ENCODE measurements at regions not wholly inside any gene's neighbourhood (a gene's known extent, or its start where the extent isn't known, plus 50 kb on each side); places are given as distances from the start of the nearest gene placed in this dataset.

GRCh38 chr10:9833942-9834341 is 1183.7 kb upstream of the CELF2 start:
- H3K27ac ChIP-seq, result no peak overlapping the region
- peaks cover 0 to 4% of the 10 kb centered on the region in 2 donors for H3K9me3 ChIP-seq
- H3K27me3 ChIP-seq, result no peaks in the 10 kb centered on the region
- no peaks in the 10 kb centered on the region for H3K4me1 ChIP-seq
- H3K4me3 ChIP-seq, result no peak overlapping the region
- no peaks in the 10 kb centered on the region for H3K36me3 ChIP-seq
- TF ChIP-seq CTCF (IDR thresholded peaks at IDR 0.05), result no peak
- no peak for DNase-seq (ENCODE audit: low spot score)

DNA sequence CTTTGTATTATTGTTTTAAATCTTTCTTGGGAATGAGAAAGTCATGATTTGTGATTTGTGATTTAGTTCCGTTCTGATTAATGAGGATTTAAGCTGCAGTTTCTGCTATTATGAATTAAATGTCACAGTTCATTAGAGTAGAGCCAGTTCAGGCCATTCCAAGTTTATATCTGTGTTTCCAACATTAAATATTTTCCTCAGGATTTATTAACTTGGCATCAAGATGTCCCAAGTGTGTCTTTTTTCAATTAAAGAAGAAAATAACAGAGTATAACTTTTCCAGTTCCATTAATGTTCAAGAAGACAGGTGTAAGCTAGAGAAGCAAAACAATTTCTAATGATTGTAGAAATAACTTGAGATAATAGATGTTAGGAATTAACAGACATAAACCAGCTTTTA is 1183.2 kb upstream of the CELF2 start:
- peaks cover 0 to 5% of the 10 kb centered on the region in 2 donors for H3K9me3 ChIP-seq
- no peak overlapping the region for H3K27ac ChIP-seq
- H3K4me1 ChIP-seq, result no peaks in the 10 kb centered on the region
- no peak for TF ChIP-seq CTCF (IDR thresholded peaks at IDR 0.05)
- no peaks in the 10 kb centered on the region for H3K27me3 ChIP-seq
- H3K4me3 ChIP-seq, result no peak overlapping the region
- no peak for DNase-seq (ENCODE audit: low spot score)
- no peaks in the 10 kb centered on the region for H3K36me3 ChIP-seq

DNA sequence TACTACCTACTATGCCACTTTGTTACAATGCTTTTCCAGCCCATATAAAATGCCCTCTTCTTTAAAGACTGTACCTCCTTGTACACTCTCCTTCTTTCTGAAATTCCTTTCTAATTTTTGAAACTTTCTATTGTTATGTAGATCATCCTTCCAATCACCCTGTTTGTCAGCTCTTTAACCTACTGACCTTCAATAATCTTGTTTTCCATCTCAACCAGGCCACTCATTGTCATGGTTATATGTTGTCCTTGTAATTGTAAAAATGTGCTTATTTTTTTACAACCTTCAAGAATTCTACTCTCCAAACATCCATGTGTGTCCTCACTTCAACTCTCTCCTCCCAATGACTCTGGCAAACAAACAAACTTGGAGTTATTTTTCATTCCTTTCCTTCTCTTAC is 1172.6 kb upstream of the CELF2 start:
- no peaks in the 10 kb centered on the region for H3K9me3 ChIP-seq
- DNase-seq (ENCODE audit: low spot score), result no peak
- no peak for TF ChIP-seq CTCF (IDR thresholded peaks at IDR 0.05)

DNA sequence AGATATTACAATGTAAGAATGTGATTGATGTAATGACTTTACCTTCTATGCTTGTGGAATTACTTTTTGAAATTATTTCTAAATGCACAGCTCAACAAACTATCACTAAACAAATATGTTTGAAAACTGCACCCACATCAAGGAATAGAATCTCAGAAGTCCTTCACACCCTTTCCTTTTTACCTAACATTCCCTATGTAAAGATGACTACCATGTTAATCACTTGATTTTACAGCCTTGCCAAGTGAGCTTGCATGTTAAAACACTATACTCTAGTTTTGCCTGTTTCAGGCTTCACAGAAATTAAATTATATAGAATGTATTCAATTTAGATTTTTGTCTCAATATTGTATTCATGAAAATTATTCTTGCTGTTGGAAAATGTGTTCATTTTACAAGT is 1169.4 kb upstream of the CELF2 start:
- no peak for TF ChIP-seq CTCF (IDR thresholded peaks at IDR 0.05)
- DNase-seq (ENCODE audit: low spot score), result no peak
- Histone ChIP-seq H3K27me3 (no peaks in the 10 kb centered on the region), H3K36me3 (no peaks in the 10 kb centered on the region), H3K27ac (no peak overlapping the region), H3K4me3 (no peak overlapping the region), H3K4me1 (no peaks in the 10 kb centered on the region), H3K9me3 (peaks cover 0 to 18% of the 10 kb centered on the region in 2 donors)

More for the DNA sequence above, 1172.6 kb upstream of the CELF2 start:
- H3K4me1 ChIP-seq, result no peaks in the 10 kb centered on the region
- H3K27me3 ChIP-seq, result no peaks in the 10 kb centered on the region
- no peaks in the 10 kb centered on the region for H3K36me3 ChIP-seq
- no peak overlapping the region for H3K4me3 ChIP-seq
- no peak overlapping the region for H3K27ac ChIP-seq

GRCh38 chr10:9848981-9849380 is 1168.7 kb upstream of the CELF2 start:
- Histone ChIP-seq H3K27me3 (no peaks in the 10 kb centered on the region), H3K9me3 (peaks cover 0 to 18% of the 10 kb centered on the region in 2 donors), H3K4me1 (no peaks in the 10 kb centered on the region), H3K36me3 (no peaks in the 10 kb centered on the region), H3K4me3 (no peak overlapping the region), H3K27ac (no peak overlapping the region)
- no peak for DNase-seq (ENCODE audit: low spot score)
- no peak for TF ChIP-seq CTCF (IDR thresholded peaks at IDR 0.05)

GRCh38 chr10:9850415-9850814 is 1167.3 kb upstream of the CELF2 start:
- no peak for DNase-seq (ENCODE audit: low spot score)
- no peaks in the 10 kb centered on the region for H3K27me3 ChIP-seq
- H3K36me3 ChIP-seq, result no peaks in the 10 kb centered on the region
- H3K27ac ChIP-seq, result no peak overlapping the region
- H3K9me3 ChIP-seq, result peaks cover 0 to 18% of the 10 kb centered on the region in 2 donors
- no peak for TF ChIP-seq CTCF (IDR thresholded peaks at IDR 0.05)
- no peaks in the 10 kb centered on the region for H3K4me1 ChIP-seq
- no peak overlapping the region for H3K4me3 ChIP-seq

Measured in right atrium auricular region (tissue), 2 donors.